ENCODE measurements at regions not wholly inside any gene's neighbourhood (a gene's known extent, or its start where the extent isn't known, plus 50 kb on each side); places are given as distances from the start of the nearest gene placed in this dataset.

GRCh38 chr3:193783166-193783896, 190.3 kb downstream of the OPA1 start (continued):
- TF ChIP-seq, protein P1, sequence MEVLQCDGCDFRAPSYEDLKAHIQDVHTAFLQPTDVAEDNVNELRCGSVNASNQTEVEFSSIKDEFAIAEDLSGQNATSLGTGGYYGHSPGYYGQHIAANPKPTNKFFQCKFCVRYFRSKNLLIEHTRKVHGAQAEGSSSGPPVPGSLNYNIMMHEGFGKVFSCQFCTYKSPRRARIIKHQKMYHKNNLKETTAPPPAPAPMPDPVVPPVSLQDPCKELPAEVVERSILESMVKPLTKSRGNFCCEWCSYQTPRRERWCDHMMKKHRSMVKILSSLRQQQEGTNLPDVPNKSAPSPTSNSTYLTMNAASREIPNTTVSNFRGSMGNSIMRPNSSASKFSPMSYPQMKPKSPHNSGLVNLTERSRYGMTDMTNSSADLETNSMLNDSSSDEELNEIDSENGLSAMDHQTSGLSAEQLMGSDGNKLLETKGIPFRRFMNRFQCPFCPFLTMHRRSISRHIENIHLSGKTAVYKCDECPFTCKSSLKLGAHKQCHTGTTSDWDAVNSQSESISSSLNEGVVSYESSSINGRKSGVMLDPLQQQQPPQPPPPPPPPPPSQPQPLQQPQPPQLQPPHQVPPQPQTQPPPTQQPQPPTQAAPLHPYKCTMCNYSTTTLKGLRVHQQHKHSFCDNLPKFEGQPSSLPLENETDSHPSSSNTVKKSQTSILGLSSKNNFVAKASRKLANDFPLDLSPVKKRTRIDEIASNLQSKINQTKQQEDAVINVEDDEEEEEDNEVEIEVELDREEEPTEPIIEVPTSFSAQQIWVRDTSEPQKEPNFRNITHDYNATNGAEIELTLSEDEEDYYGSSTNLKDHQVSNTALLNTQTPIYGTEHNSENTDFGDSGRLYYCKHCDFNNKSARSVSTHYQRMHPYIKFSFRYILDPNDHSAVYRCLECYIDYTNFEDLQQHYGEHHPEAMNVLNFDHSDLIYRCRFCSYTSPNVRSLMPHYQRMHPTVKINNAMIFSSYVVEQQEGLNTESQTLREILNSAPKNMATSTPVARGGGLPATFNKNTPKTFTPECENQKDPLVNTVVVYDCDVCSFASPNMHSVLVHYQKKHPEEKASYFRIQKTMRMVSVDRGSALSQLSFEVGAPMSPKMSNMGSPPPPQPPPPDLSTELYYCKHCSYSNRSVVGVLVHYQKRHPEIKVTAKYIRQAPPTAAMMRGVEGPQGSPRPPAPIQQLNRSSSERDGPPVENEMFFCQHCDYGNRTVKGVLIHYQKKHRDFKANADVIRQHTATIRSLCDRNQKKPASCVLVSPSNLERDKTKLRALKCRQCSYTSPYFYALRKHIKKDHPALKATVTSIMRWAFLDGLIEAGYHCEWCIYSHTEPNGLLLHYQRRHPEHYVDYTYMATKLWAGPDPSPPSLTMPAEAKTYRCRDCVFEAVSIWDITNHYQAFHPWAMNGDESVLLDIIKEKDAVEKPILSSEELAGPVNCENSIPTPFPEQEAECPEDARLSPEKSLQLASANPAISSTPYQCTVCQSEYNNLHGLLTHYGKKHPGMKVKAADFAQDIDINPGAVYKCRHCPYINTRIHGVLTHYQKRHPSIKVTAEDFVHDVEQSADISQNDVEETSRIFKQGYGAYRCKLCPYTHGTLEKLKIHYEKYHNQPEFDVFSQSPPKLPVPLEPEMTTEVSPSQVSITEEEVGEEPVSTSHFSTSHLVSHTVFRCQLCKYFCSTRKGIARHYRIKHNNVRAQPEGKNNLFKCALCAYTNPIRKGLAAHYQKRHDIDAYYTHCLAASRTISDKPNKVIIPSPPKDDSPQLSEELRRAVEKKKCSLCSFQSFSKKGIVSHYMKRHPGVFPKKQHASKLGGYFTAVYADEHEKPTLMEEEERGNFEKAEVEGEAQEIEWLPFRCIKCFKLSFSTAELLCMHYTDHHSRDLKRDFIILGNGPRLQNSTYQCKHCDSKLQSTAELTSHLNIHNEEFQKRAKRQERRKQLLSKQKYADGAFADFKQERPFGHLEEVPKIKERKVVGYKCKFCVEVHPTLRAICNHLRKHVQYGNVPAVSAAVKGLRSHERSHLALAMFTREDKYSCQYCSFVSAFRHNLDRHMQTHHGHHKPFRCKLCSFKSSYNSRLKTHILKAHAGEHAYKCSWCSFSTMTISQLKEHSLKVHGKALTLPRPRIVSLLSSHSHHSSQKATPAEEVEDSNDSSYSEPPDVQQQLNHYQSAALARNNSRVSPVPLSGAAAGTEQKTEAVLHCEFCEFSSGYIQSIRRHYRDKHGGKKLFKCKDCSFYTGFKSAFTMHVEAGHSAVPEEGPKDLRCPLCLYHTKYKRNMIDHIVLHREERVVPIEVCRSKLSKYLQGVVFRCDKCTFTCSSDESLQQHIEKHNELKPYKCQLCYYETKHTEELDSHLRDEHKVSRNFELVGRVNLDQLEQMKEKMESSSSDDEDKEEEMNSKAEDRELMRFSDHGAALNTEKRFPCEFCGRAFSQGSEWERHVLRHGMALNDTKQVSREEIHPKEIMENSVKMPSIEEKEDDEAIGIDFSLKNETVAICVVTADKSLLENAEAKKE (CRISPR knock-in tag; IDR thresholded peaks at IDR 0.05), result no peak
- no peak for TF ChIP-seq NANOG (IDR thresholded peaks at IDR 0.05; ENCODE audit: borderline replicate concordance)
- TF ChIP-seq, protein P2, sequence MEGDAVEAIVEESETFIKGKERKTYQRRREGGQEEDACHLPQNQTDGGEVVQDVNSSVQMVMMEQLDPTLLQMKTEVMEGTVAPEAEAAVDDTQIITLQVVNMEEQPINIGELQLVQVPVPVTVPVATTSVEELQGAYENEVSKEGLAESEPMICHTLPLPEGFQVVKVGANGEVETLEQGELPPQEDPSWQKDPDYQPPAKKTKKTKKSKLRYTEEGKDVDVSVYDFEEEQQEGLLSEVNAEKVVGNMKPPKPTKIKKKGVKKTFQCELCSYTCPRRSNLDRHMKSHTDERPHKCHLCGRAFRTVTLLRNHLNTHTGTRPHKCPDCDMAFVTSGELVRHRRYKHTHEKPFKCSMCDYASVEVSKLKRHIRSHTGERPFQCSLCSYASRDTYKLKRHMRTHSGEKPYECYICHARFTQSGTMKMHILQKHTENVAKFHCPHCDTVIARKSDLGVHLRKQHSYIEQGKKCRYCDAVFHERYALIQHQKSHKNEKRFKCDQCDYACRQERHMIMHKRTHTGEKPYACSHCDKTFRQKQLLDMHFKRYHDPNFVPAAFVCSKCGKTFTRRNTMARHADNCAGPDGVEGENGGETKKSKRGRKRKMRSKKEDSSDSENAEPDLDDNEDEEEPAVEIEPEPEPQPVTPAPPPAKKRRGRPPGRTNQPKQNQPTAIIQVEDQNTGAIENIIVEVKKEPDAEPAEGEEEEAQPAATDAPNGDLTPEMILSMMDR (conservative IDR thresholded peaks at IDR 0.05; ENCODE audit: low read depth in 2 of 2), result no peak
- no peak for TF ChIP-seq JUNB (IDR thresholded peaks at IDR 0.05; ENCODE audit: unreplicated experiment)
- no peak for TF ChIP-seq ZNF331 (CRISPR knock-in tag; IDR thresholded peaks at IDR 0.05; ENCODE audit: low read depth)
- TF ChIP-seq, protein P3, sequence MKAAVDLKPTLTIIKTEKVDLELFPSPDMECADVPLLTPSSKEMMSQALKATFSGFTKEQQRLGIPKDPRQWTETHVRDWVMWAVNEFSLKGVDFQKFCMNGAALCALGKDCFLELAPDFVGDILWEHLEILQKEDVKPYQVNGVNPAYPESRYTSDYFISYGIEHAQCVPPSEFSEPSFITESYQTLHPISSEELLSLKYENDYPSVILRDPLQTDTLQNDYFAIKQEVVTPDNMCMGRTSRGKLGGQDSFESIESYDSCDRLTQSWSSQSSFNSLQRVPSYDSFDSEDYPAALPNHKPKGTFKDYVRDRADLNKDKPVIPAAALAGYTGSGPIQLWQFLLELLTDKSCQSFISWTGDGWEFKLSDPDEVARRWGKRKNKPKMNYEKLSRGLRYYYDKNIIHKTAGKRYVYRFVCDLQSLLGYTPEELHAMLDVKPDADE (IDR thresholded peaks at IDR 0.05), result no peak
- no peak for TF ChIP-seq POLR2AphosphoS5 (IDR thresholded peaks at IDR 0.05; ENCODE audit: low read depth)
- no peak for TF ChIP-seq CREB1 (CRISPR knock-in tag; IDR thresholded peaks at IDR 0.05; ENCODE audit: low read depth)
- TF ChIP-seq ZNF114 (CRISPR knock-in tag; IDR thresholded peaks at IDR 0.05), result no peak
- no peak for TF ChIP-seq STAT1 (IDR thresholded peaks at IDR 0.05; ENCODE audit: unreplicated experiment)
- TF ChIP-seq, protein P4, sequence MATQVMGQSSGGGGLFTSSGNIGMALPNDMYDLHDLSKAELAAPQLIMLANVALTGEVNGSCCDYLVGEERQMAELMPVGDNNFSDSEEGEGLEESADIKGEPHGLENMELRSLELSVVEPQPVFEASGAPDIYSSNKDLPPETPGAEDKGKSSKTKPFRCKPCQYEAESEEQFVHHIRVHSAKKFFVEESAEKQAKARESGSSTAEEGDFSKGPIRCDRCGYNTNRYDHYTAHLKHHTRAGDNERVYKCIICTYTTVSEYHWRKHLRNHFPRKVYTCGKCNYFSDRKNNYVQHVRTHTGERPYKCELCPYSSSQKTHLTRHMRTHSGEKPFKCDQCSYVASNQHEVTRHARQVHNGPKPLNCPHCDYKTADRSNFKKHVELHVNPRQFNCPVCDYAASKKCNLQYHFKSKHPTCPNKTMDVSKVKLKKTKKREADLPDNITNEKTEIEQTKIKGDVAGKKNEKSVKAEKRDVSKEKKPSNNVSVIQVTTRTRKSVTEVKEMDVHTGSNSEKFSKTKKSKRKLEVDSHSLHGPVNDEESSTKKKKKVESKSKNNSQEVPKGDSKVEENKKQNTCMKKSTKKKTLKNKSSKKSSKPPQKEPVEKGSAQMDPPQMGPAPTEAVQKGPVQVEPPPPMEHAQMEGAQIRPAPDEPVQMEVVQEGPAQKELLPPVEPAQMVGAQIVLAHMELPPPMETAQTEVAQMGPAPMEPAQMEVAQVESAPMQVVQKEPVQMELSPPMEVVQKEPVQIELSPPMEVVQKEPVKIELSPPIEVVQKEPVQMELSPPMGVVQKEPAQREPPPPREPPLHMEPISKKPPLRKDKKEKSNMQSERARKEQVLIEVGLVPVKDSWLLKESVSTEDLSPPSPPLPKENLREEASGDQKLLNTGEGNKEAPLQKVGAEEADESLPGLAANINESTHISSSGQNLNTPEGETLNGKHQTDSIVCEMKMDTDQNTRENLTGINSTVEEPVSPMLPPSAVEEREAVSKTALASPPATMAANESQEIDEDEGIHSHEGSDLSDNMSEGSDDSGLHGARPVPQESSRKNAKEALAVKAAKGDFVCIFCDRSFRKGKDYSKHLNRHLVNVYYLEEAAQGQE (IDR thresholded peaks at IDR 0.05; ENCODE audit: unreplicated experiment), result no peak
